HepG2 (cell line): ENCODE measurements at regions not wholly inside any gene's neighbourhood (a gene's known extent, or its start where the extent isn't known, plus 50 kb on each side); places are given as distances from the start of the nearest gene placed in this dataset.

ENCODE experiments used
- ATAC-seq: fragments of 200-7000 bp; cut with Tn5 transposase; 3 replicates; pipeline ENCODE4 v1.9.1; 2020; ENCODE audit warnings: mild to moderate bottlenecking, moderate library complexity
- BruUV-seq: library from RNA; stranded (reverse); fragments of 400-500 nt; replicated peaks from 2 replicates; lab custom pipeline; 2021; lab: Mats Ljungman, UMichigan
- CTCF ChIA-PET: fragments of 300-600 bp; formaldehyde crosslinking; extraction: SDS; loops from one replicate; lab custom pipeline; 2021; ENCODE audit warnings: low total read pairs, inconsistent platforms, low intra/inter-chr PET ratio; lab: Yijun Ruan, JAX
- POLR2A ChIA-PET: fragments of 350-600 bp; sonication (Branson Sonifier 250); formaldehyde crosslinking; loops from one replicate; lab custom pipeline; 2020; ENCODE audit warnings: antibody characterized with exemption, inconsistent platforms; lab: Yijun Ruan, JAX
- DNase-seq: peaks from one replicate; pipeline ENCODE4 v3.0.0-alpha.2; 2015; ENCODE audit warnings: low spot score
- FAIRE-seq: peaks from 3 replicates; lab custom pipeline; 2011; peaks lifted over from hg19 to GRCh38; lab: Jason Lieb, UNC
- H2AFZ ChIP-seq: one replicate; pipeline ENCODE4 v1.6.1; 2011; ENCODE audit warnings: low read length, inconsistent platforms
- H3K27ac ChIP-seq: fragments of 300-600 bp; 3 replicates; pipeline ENCODE4 v1.8.0; 2011; ENCODE audit warnings: mixed run types, mild to moderate bottlenecking, mixed read lengths, low read length, inconsistent platforms; ENCODE audit not compliant: insufficient read depth; ENCODE audit errors: extremely low read length
- H3K27me3 ChIP-seq, 2 experiments: fragments of 200-600 bp in 1 of 2; 2 replicates in 1 of 2; 3 replicates in 1 of 2; pipeline versions ENCODE4 v1.6.0 to v1.8.0; 2011; ENCODE audit warnings: low read length in 2 of 2, mild to moderate bottlenecking in 2 of 2, moderate library complexity in 2 of 2, inconsistent platforms in 1 of 2; ENCODE audit not compliant: insufficient read depth in 2 of 2, control insufficient read depth in 1 of 2
- H3K36me3 ChIP-seq, 2 experiments: fragments of 200-600 bp in 1 of 2; replicated peaks in 1 of 2; 2 replicates in 1 of 2; 3 replicates in 1 of 2; pipeline versions ENCODE4 v1.5.1 to v1.8.0; 2011; ENCODE audit warnings: low read length in 2 of 2, inconsistent platforms in 1 of 2; ENCODE audit not compliant: insufficient read depth in 2 of 2, control insufficient read depth in 1 of 2
- H3K4me1 ChIP-seq: 2 replicates; pipeline ENCODE4 v1.5.1; 2012; ENCODE audit warnings: low read length, inconsistent platforms; ENCODE audit not compliant: insufficient read depth
- H3K4me2 ChIP-seq: 2 replicates; pipeline ENCODE4 v1.6.0; 2011; ENCODE audit warnings: low read depth, low read length, inconsistent platforms
- H3K4me3 ChIP-seq, 3 experiments: fragments of 200-600 bp in 1 of 3; sonication (generic), shearing (Covaris generic) in 1 of 3; replicated peaks in 1 of 3; 2 replicates each; pipeline ENCODE4 v1.5.1; 2011 to 2016; ENCODE audit warnings: low read length in 3 of 3, inconsistent platforms in 2 of 3, low read depth in 2 of 3, mild to moderate bottlenecking in 2 of 3, control low read depth in 1 of 3, mixed read lengths in 1 of 3; ENCODE audit not compliant: insufficient read depth in 1 of 3
- H3K79me2 ChIP-seq: one replicate; pipeline ENCODE4 v1.6.1; 2011; ENCODE audit warnings: low read length, inconsistent platforms; ENCODE audit not compliant: insufficient read depth
- H3K9ac ChIP-seq: 2 replicates; pipeline ENCODE4 v1.6.0; 2011; ENCODE audit warnings: mild to moderate bottlenecking, low read depth, low read length, inconsistent platforms; ENCODE audit not compliant: insufficient read depth
- H3K9me3 ChIP-seq: 2 replicates; pipeline ENCODE4 v1.5.1; 2012; ENCODE audit warnings: mild to moderate bottlenecking, low read length
- H4K20me1 ChIP-seq: 2 replicates; pipeline ENCODE4 v1.6.0; 2011; ENCODE audit warnings: inconsistent platforms, mild to moderate bottlenecking, low read length, moderate library complexity; ENCODE audit not compliant: insufficient read depth
- BRD4 ChIP-seq: sonication (generic); formaldehyde crosslinking; IDR thresholded peaks from 2 replicates; pipeline ENCODE4 v1.4.0; 2020; ENCODE audit warnings: missing genetic modification reagents
- CTCF ChIP-seq: sonication (generic); formaldehyde crosslinking; IDR thresholded peaks from 2 replicates; pipeline ENCODE4 v1.5.0; 2020; ENCODE audit warnings: mild to moderate bottlenecking, missing genetic modification reagents, moderate library complexity
- FOSL2 ChIP-seq: sonication (generic); formaldehyde crosslinking; IDR thresholded peaks from 2 replicates; pipeline ENCODE4 v1.4.0; 2020; ENCODE audit warnings: missing genetic modification reagents
- FOXA3 ChIP-seq: IDR thresholded peaks from 2 replicates; pipeline ENCODE4 v1.6.1; 2016; ENCODE audit warnings: missing genetic modification reagents, missing compliant biosample characterization
- HOXA5 ChIP-seq: sonication (generic); formaldehyde crosslinking; IDR thresholded peaks from 2 replicates; pipeline ENCODE4 v1.4.0; 2020; ENCODE audit warnings: missing genetic modification reagents
- KDM1A ChIP-seq: IDR thresholded peaks from 2 replicates; pipeline ENCODE4 v1.6.1; 2016; ENCODE audit warnings: missing compliant biosample characterization
- RBM39 ChIP-seq: fragments of 200-400 bp; formaldehyde crosslinking; IDR thresholded peaks from one replicate; pipeline ENCODE4 v1.6.1; 2018; ENCODE audit warnings: antibody characterized with exemption, mild to moderate bottlenecking, low read depth, low read length; ENCODE audit not compliant: poor library complexity, severe bottlenecking
- SAP130 ChIP-seq: IDR thresholded peaks from 2 replicates; pipeline ENCODE4 v1.6.1; 2016; ENCODE audit warnings: low read depth
- SCMH1 ChIP-seq: sonication (generic); formaldehyde crosslinking; IDR thresholded peaks from 2 replicates; pipeline ENCODE4 v1.9.0; 2021; ENCODE audit warnings: missing genetic modification reagents, mild to moderate bottlenecking, borderline replicate concordance
- SP4 ChIP-seq: sonication (generic); formaldehyde crosslinking; IDR thresholded peaks from 2 replicates; pipeline ENCODE4 v1.8.1; 2023; ENCODE audit warnings: mild to moderate bottlenecking, missing genetic modification reagents
- TBX2 ChIP-seq: sonication (generic); formaldehyde crosslinking; IDR thresholded peaks from 2 replicates; pipeline ENCODE4 v1.5.0; 2020; ENCODE audit warnings: missing genetic modification reagents, mild to moderate bottlenecking, borderline replicate concordance
- ZKSCAN1 ChIP-seq: fragments of 150-350 bp; IDR thresholded peaks from 2 replicates; pipeline ENCODE4 v1.6.1; 2014; ENCODE audit warnings: low read length
- ZMYM2 ChIP-seq: sonication (generic); formaldehyde crosslinking; IDR thresholded peaks from 2 replicates; pipeline ENCODE4 v1.8.0; 2022; ENCODE audit warnings: mild to moderate bottlenecking, missing genetic modification reagents
- ZNF296 ChIP-seq: sonication (generic); formaldehyde crosslinking; conservative IDR thresholded peaks from 2 replicates; pipeline ENCODE4 v1.5.0; 2020; ENCODE audit warnings: mild to moderate bottlenecking, missing genetic modification reagents
- ZNF530 ChIP-seq: sonication (generic); formaldehyde crosslinking; IDR thresholded peaks from 2 replicates; pipeline ENCODE4 v1.5.0; 2020; ENCODE audit warnings: low read depth, mild to moderate bottlenecking, missing genetic modification reagents
- ZNF562 ChIP-seq: sonication (generic); formaldehyde crosslinking; IDR thresholded peaks from 2 replicates; pipeline ENCODE4 v1.8.0; 2022; ENCODE audit warnings: missing genetic modification reagents, borderline replicate concordance
- WGBS: methylation state at CpG from one replicate; pipeline ENCODE4 v1.1.6; 2017; ENCODE audit warnings: low lambda C conversion rate; 5-methylcytosine and 5-hydroxymethylcytosine counted together
- in situ Hi-C: cut with HindIII; loops from 2 replicates; pipeline ENCODE4 v1.10.0; 2017; ENCODE audit warnings: low pct_unique_long_range_greater_than_20kb; ENCODE audit not compliant: extremely low pct_ligation_motif_present
- intact Hi-C: fragments of 100-400 bp; cut with micrococcal nuclease; formaldehyde crosslinking; loops from one replicate; pipeline ENCODE4 v1.10.0; 2022; ENCODE audit not compliant: unreplicated experiment
- TF ChIP-seq, protein P1 (sequence below): IDR thresholded peaks from 2 replicates; pipeline ENCODE4 v1.4.0; 2020; ENCODE audit warnings: mild to moderate bottlenecking, missing genetic modification reagents
- TF ChIP-seq, protein P2 (sequence below): sonication (generic); formaldehyde crosslinking; IDR thresholded peaks from 2 replicates; pipeline ENCODE4 v1.5.1; 2020; ENCODE audit warnings: mild to moderate bottlenecking, moderate library complexity, missing genetic modification reagents

GRCh38 chr2:175837046-175837445 lies 165.0 kb downstream of the LNPK start:
- Histone ChIP-seq H3K79me2 (no peaks in the 10 kb centered on the region), H3K4me1 (no peaks in the 10 kb centered on the region), H3K27ac (no peak overlapping the region), H3K9ac (no peak overlapping the region), H3K36me3 (no peaks in the 10 kb centered on the region), H3K4me2 (no peak overlapping the region), H2AFZ (no peak overlapping the region), H3K27me3 (0 out of 5 replicates have a peak, but pooled peaks cover 0 to 5% of the 10 kb centered on the region in 2 experiments), H4K20me1 (no peaks in the 10 kb centered on the region), H3K9me3 (peaks cover 5% of the 10 kb centered on the region; the same call in 1 of the 2 replicates), H3K4me3 (no peak overlapping the region)
- no TSS peak for BruUV-seq
- DNase-seq (no peak), ATAC-seq (no peak), FAIRE-seq (no peak)
- POLR2A ChIA-PET = no interaction called here
- TF ChIP-seq FOXA3 (CRISPR knock-in tag) (no peak), CTCF (CRISPR knock-in tag) (no peak), ZKSCAN1 (no peak), ZNF530 (no peak), KDM1A (no peak), HOXA5 (CRISPR knock-in tag) (no peak), SAP130 (no peak), FOSL2 (CRISPR knock-in tag) (no peak), ZNF562 (CRISPR knock-in tag) (no peak), SP4 (CRISPR knock-in tag) (no peak), ZNF296 (no peak), TBX2 (CRISPR knock-in tag) (no peak), BRD4 (CRISPR knock-in tag) (no peak), ZMYM2 (CRISPR knock-in tag) (no peak), SCMH1 (no peak), RBM39 (no peak)
- TF ChIP-seq, protein P1, sequence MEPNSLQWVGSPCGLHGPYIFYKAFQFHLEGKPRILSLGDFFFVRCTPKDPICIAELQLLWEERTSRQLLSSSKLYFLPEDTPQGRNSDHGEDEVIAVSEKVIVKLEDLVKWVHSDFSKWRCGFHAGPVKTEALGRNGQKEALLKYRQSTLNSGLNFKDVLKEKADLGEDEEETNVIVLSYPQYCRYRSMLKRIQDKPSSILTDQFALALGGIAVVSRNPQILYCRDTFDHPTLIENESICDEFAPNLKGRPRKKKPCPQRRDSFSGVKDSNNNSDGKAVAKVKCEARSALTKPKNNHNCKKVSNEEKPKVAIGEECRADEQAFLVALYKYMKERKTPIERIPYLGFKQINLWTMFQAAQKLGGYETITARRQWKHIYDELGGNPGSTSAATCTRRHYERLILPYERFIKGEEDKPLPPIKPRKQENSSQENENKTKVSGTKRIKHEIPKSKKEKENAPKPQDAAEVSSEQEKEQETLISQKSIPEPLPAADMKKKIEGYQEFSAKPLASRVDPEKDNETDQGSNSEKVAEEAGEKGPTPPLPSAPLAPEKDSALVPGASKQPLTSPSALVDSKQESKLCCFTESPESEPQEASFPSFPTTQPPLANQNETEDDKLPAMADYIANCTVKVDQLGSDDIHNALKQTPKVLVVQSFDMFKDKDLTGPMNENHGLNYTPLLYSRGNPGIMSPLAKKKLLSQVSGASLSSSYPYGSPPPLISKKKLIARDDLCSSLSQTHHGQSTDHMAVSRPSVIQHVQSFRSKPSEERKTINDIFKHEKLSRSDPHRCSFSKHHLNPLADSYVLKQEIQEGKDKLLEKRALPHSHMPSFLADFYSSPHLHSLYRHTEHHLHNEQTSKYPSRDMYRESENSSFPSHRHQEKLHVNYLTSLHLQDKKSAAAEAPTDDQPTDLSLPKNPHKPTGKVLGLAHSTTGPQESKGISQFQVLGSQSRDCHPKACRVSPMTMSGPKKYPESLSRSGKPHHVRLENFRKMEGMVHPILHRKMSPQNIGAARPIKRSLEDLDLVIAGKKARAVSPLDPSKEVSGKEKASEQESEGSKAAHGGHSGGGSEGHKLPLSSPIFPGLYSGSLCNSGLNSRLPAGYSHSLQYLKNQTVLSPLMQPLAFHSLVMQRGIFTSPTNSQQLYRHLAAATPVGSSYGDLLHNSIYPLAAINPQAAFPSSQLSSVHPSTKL (CRISPR knock-in tag) = no peak
- TF ChIP-seq, protein P2, sequence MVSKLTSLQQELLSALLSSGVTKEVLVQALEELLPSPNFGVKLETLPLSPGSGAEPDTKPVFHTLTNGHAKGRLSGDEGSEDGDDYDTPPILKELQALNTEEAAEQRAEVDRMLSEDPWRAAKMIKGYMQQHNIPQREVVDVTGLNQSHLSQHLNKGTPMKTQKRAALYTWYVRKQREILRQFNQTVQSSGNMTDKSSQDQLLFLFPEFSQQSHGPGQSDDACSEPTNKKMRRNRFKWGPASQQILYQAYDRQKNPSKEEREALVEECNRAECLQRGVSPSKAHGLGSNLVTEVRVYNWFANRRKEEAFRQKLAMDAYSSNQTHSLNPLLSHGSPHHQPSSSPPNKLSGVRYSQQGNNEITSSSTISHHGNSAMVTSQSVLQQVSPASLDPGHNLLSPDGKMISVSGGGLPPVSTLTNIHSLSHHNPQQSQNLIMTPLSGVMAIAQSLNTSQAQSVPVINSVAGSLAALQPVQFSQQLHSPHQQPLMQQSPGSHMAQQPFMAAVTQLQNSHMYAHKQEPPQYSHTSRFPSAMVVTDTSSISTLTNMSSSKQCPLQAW (CRISPR knock-in tag) = no peak
- intact Hi-C loops (no loop called here), in situ Hi-C loops (no loop called here)
- 3% methylated on average over 3 of the region's 3 CpGs for WGBS
- CTCF ChIA-PET = no interaction called here
